PC-3 (cell line): ENCODE measurements at regions not wholly inside any gene's neighbourhood (a gene's known extent, or its start where the extent isn't known, plus 50 kb on each side); places are given as distances from the start of the nearest gene placed in this dataset.

Experiments used
- EZH2phosphoT487 ChIP-seq: fragments of 300-600 bp; sonication (generic); IDR thresholded peaks from 2 replicates; pipeline ENCODE4 v1.6.1; 2018; ENCODE audit warnings: mild to moderate bottlenecking, antibody characterized with exemption, low read length, borderline replicate concordance
- TF ChIP-seq, protein P1 (sequence below): fragments of 300-600 bp; sonication (generic); conservative IDR thresholded peaks from 2 replicates; pipeline ENCODE4 v1.5.1; 2017; ENCODE audit warnings: antibody characterized with exemption, low read depth, mild to moderate bottlenecking, low read length

GRCh38 chr18:66078925-66079800, 328.4 kb downstream of the CDH7 start:
- TF ChIP-seq, protein P1, sequence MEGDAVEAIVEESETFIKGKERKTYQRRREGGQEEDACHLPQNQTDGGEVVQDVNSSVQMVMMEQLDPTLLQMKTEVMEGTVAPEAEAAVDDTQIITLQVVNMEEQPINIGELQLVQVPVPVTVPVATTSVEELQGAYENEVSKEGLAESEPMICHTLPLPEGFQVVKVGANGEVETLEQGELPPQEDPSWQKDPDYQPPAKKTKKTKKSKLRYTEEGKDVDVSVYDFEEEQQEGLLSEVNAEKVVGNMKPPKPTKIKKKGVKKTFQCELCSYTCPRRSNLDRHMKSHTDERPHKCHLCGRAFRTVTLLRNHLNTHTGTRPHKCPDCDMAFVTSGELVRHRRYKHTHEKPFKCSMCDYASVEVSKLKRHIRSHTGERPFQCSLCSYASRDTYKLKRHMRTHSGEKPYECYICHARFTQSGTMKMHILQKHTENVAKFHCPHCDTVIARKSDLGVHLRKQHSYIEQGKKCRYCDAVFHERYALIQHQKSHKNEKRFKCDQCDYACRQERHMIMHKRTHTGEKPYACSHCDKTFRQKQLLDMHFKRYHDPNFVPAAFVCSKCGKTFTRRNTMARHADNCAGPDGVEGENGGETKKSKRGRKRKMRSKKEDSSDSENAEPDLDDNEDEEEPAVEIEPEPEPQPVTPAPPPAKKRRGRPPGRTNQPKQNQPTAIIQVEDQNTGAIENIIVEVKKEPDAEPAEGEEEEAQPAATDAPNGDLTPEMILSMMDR, result no peak
- no peak for TF ChIP-seq EZH2phosphoT487
